ENCODE measurements at regions not wholly inside any gene's neighbourhood (a gene's known extent, or its start where the extent isn't known, plus 50 kb on each side); places are given as distances from the start of the nearest gene placed in this dataset.

DNA sequence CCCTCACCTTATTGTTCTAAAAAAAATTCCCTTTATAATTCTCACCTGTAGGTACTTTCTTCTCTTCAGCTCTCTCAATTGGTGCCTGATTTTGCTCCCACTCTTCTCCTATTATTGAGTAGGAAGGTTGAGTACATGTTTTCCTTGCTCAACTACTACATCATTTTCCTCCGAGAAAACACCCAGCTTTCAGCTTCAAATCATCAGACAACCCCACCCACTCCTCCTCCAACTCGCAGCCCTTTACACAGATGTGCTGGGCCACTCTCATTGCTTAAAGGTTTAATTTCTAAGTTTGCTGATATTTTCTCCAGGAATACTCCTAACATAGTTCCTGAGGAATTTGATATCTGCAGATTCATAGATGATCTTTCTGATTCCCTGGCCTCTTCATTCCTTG is 734.4 kb upstream of the ZEB2 start:
- Histone ChIP-seq H3K4me3 (ENCODE audit: low read depth, low read length) (no peak overlapping the region), H3K36me3 (ENCODE audit: control insufficient read depth, insufficient read depth, low read length) (no peaks in the 10 kb centered on the region), H3K27ac (ENCODE audit: low read depth, low read length) (no peak overlapping the region), H3K4me1 (ENCODE audit: control insufficient read depth, insufficient read depth, low read length) (no peaks in the 10 kb centered on the region), H3K27me3 (ENCODE audit: control insufficient read depth, insufficient read depth, low read length) (no peaks in the 10 kb centered on the region), H3K9me3 (ENCODE audit: control insufficient read depth, insufficient read depth, low read length) (no peaks in the 10 kb centered on the region)
- no CpG with 5 or more reads among the region's 2 CpGs for WGBS (ENCODE audit: insufficient coverage)
- DNase-seq (ENCODE audit: low read depth in 4 of 6, low spot score in 6 of 6), result no peak

DNA sequence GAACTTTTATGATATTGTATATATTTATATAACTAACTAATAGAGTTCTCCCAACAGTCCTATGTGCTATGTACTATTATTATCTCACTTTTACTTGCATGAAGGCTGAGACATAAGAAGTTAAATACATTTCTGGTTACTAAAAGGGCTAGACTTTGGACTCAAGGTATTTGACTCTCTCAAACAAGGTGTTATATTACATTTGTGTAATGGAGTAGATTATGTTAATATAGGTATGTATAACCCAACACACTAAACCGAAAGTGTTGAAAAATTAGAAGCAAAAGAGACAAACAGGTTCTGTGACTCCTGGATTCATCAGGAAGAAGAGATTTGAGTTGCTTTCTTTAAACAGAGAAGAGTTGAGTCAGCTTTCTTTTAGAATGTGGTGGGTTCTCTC is 733.6 kb upstream of the ZEB2 start:
- DNase-seq (ENCODE audit: low read depth in 4 of 6, low spot score in 6 of 6), result no peak
- H3K27ac ChIP-seq (ENCODE audit: low read depth, low read length), result no peak overlapping the region
- no peaks in the 10 kb centered on the region for H3K4me1 ChIP-seq (ENCODE audit: control insufficient read depth, insufficient read depth, low read length)
- H3K9me3 ChIP-seq (ENCODE audit: control insufficient read depth, insufficient read depth, low read length), result no peaks in the 10 kb centered on the region
- H3K27me3 ChIP-seq (ENCODE audit: control insufficient read depth, insufficient read depth, low read length), result no peaks in the 10 kb centered on the region
- H3K4me3 ChIP-seq (ENCODE audit: low read depth, low read length), result no peak overlapping the region
- H3K36me3 ChIP-seq (ENCODE audit: control insufficient read depth, insufficient read depth, low read length), result no peaks in the 10 kb centered on the region
- no CpG with 5 or more reads among the region's 1 CpG for WGBS (ENCODE audit: insufficient coverage)

DNA sequence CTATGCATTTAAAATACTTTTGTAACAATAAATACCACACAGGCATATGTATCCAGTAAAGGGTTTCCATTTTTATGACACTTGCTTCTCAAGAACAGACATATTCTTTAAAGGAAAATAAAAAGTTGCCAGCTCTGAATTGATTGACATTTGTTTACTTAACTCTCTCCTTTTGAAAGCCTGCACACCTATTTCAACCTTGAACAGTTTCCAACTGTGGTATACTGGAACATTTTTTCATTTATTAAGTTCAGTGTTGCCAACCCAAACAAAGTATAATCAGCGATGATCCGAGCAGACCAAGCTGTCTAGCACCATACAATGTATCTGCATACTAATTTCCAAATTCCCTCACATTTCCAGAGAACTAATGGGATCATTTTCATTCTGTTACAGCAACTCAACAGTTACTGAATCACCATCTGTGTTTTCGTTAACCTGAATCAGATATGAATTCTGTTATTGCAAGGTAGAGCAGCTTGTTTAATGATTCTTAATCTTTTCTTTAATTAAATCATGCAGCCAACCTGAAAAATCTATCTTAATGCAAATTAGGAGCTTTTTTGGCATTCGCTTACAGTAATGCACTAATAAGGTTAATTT is 725.5 kb upstream of the ZEB2 start:
- Histone ChIP-seq H3K27me3 (ENCODE audit: control insufficient read depth, insufficient read depth, low read length) (no peaks in the 10 kb centered on the region), H3K4me3 (ENCODE audit: low read depth, low read length) (no peak overlapping the region), H3K27ac (ENCODE audit: low read depth, low read length) (no peak overlapping the region), H3K9me3 (ENCODE audit: control insufficient read depth, insufficient read depth, low read length) (no peaks in the 10 kb centered on the region), H3K4me1 (ENCODE audit: control insufficient read depth, insufficient read depth, low read length) (no peaks in the 10 kb centered on the region), H3K36me3 (ENCODE audit: control insufficient read depth, insufficient read depth, low read length) (no peaks in the 10 kb centered on the region)
- 86% methylated on average over 2 of the region's 4 CpGs for WGBS (ENCODE audit: insufficient coverage)
- DNase-seq (ENCODE audit: low read depth in 4 of 6, low spot score in 6 of 6), result peak in 2 of 6 donors; percentile 44 to 55

- Histone ChIP-seq H3K27ac (ENCODE audit: low read depth, low read length) (no peak overlapping the region), H3K27me3 (ENCODE audit: control insufficient read depth, insufficient read depth, low read length) (no peaks in the 10 kb centered on the region), H3K4me1 (ENCODE audit: control insufficient read depth, insufficient read depth, low read length) (no peaks in the 10 kb centered on the region), H3K36me3 (ENCODE audit: control insufficient read depth, insufficient read depth, low read length) (no peaks in the 10 kb centered on the region), H3K4me3 (ENCODE audit: low read depth, low read length) (no peak overlapping the region), H3K9me3 (ENCODE audit: control insufficient read depth, insufficient read depth, low read length) (no peaks in the 10 kb centered on the region)
- no peak for DNase-seq (ENCODE audit: low read depth in 4 of 6, low spot score in 6 of 6)
- WGBS (ENCODE audit: insufficient coverage), result 63% methylated on average over 1 of the region's 2 CpGs
These were observed 715.4 kb upstream of the ZEB2 start for GRCh38 chr2:145235312-145235711.

GRCh38 chr2:145230546-145230945 is 710.6 kb upstream of the ZEB2 start:
- no CpG with 5 or more reads among the region's 3 CpGs for WGBS (ENCODE audit: insufficient coverage)
- no peaks in the 10 kb centered on the region for H3K36me3 ChIP-seq (ENCODE audit: control insufficient read depth, insufficient read depth, low read length)
- no peaks in the 10 kb centered on the region for H3K9me3 ChIP-seq (ENCODE audit: control insufficient read depth, insufficient read depth, low read length)
- H3K27ac ChIP-seq (ENCODE audit: low read depth, low read length), result no peak overlapping the region
- H3K4me1 ChIP-seq (ENCODE audit: control insufficient read depth, insufficient read depth, low read length), result no peaks in the 10 kb centered on the region
- DNase-seq (ENCODE audit: low read depth in 4 of 6, low spot score in 6 of 6), result no peak
- no peak overlapping the region for H3K4me3 ChIP-seq (ENCODE audit: low read depth, low read length)
- H3K27me3 ChIP-seq (ENCODE audit: control insufficient read depth, insufficient read depth, low read length), result no peaks in the 10 kb centered on the region

DNA sequence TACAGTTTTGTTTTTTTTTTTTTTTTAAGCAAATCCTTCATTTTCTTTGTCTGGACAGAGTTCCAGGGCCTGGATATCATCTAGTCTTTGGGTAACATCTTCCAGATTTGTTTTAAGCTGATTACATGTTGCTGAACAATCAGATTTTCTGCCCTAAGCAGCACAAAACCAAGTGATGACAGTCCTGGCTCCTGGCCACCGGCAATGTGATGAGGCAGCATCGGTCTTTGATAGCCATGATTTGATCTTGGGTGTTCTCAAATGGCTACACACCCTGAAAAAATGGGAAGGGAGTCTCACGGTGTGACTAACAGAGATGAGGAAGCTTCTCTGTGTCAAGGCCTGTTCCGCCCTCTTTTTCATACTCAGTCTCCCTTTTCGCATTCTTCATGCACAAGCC is 708.6 kb upstream of the ZEB2 start:
- Histone ChIP-seq H3K27me3 (ENCODE audit: control insufficient read depth, insufficient read depth, low read length) (no peaks in the 10 kb centered on the region), H3K9me3 (ENCODE audit: control insufficient read depth, insufficient read depth, low read length) (no peaks in the 10 kb centered on the region)
- WGBS (ENCODE audit: insufficient coverage), result 100% methylated on average over 3 of the region's 5 CpGs

GRCh38 chr2:145226901-145227300 is 707.0 kb upstream of the ZEB2 start:
- DNase-seq (ENCODE audit: low read depth in 4 of 6, low spot score in 6 of 6), result no peak
- Histone ChIP-seq H3K4me1 (ENCODE audit: control insufficient read depth, insufficient read depth, low read length) (no peaks in the 10 kb centered on the region), H3K27me3 (ENCODE audit: control insufficient read depth, insufficient read depth, low read length) (no peaks in the 10 kb centered on the region), H3K36me3 (ENCODE audit: control insufficient read depth, insufficient read depth, low read length) (no peaks in the 10 kb centered on the region), H3K4me3 (ENCODE audit: low read depth, low read length) (no peak overlapping the region), H3K27ac (ENCODE audit: low read depth, low read length) (no peak overlapping the region), H3K9me3 (ENCODE audit: control insufficient read depth, insufficient read depth, low read length) (no peaks in the 10 kb centered on the region)
- no CpG with 5 or more reads among the region's 1 CpG for WGBS (ENCODE audit: insufficient coverage)

More for the DNA sequence above, 708.6 kb upstream of the ZEB2 start:
- DNase-seq (ENCODE audit: low read depth in 4 of 6, low spot score in 6 of 6), result no peak
- Histone ChIP-seq H3K4me1 (ENCODE audit: control insufficient read depth, insufficient read depth, low read length) (no peaks in the 10 kb centered on the region), H3K4me3 (ENCODE audit: low read depth, low read length) (no peak overlapping the region), H3K36me3 (ENCODE audit: control insufficient read depth, insufficient read depth, low read length) (no peaks in the 10 kb centered on the region), H3K27ac (ENCODE audit: low read depth, low read length) (no peak overlapping the region)

DNA sequence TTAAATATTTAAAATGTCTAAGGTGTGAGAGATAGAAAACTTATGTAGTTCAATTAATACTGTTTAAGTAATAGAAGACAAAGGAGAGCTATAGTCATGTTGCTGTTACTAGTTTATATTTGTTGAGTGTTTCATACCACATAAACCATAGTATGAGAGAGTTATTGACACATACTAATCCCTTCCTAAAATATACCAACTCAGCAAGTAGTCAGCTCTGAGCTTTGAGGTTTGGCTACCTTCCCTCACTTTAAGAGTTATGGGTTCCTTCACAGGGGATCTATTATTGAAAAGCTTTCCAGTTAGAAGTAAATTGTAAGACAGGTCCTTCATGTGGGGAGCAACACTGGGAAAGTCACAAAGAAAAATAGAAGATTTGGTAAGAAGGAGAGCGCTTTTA is 701.6 kb upstream of the ZEB2 start:
- no peak for DNase-seq (ENCODE audit: low read depth in 4 of 6, low spot score in 6 of 6)

GRCh38 chr2:145221032-145221431 is 701.1 kb upstream of the ZEB2 start:
- Histone ChIP-seq H3K4me1 (ENCODE audit: control insufficient read depth, insufficient read depth, low read length) (no peaks in the 10 kb centered on the region), H3K9me3 (ENCODE audit: control insufficient read depth, insufficient read depth, low read length) (no peaks in the 10 kb centered on the region), H3K27ac (ENCODE audit: low read depth, low read length) (no peak overlapping the region), H3K27me3 (ENCODE audit: control insufficient read depth, insufficient read depth, low read length) (no peaks in the 10 kb centered on the region), H3K4me3 (ENCODE audit: low read depth, low read length) (no peak overlapping the region), H3K36me3 (ENCODE audit: control insufficient read depth, insufficient read depth, low read length) (no peaks in the 10 kb centered on the region)
- no peak for DNase-seq (ENCODE audit: low read depth in 4 of 6, low spot score in 6 of 6)
- WGBS (ENCODE audit: insufficient coverage), result no CpG with 5 or more reads among the region's 2 CpGs

More for the DNA sequence above, 701.6 kb upstream of the ZEB2 start:
- H3K9me3 ChIP-seq (ENCODE audit: control insufficient read depth, insufficient read depth, low read length), result no peaks in the 10 kb centered on the region
- no peaks in the 10 kb centered on the region for H3K36me3 ChIP-seq (ENCODE audit: control insufficient read depth, insufficient read depth, low read length)
- no peak overlapping the region for H3K27ac ChIP-seq (ENCODE audit: low read depth, low read length)
- H3K27me3 ChIP-seq (ENCODE audit: control insufficient read depth, insufficient read depth, low read length), result no peaks in the 10 kb centered on the region
- WGBS (ENCODE audit: insufficient coverage), result 83% methylated on average over 1 of the region's 1 CpG
- H3K4me1 ChIP-seq (ENCODE audit: control insufficient read depth, insufficient read depth, low read length), result no peaks in the 10 kb centered on the region
- H3K4me3 ChIP-seq (ENCODE audit: low read depth, low read length), result no peak overlapping the region

GRCh38 chr2:145220496-145220895 is 700.6 kb upstream of the ZEB2 start:
- Histone ChIP-seq H3K4me1 (ENCODE audit: control insufficient read depth, insufficient read depth, low read length) (no peaks in the 10 kb centered on the region), H3K36me3 (ENCODE audit: control insufficient read depth, insufficient read depth, low read length) (no peaks in the 10 kb centered on the region), H3K27ac (ENCODE audit: low read depth, low read length) (no peak overlapping the region), H3K4me3 (ENCODE audit: low read depth, low read length) (no peak overlapping the region), H3K9me3 (ENCODE audit: control insufficient read depth, insufficient read depth, low read length) (no peaks in the 10 kb centered on the region), H3K27me3 (ENCODE audit: control insufficient read depth, insufficient read depth, low read length) (no peaks in the 10 kb centered on the region)
- no peak for DNase-seq (ENCODE audit: low read depth in 4 of 6, low spot score in 6 of 6)
- 100% methylated on average over 1 of the region's 1 CpG for WGBS (ENCODE audit: insufficient coverage)
